ENCODE measurements at regions not wholly inside any gene's neighbourhood (a gene's known extent, or its start where the extent isn't known, plus 50 kb on each side); places are given as distances from the start of the nearest gene placed in this dataset.

DNA sequence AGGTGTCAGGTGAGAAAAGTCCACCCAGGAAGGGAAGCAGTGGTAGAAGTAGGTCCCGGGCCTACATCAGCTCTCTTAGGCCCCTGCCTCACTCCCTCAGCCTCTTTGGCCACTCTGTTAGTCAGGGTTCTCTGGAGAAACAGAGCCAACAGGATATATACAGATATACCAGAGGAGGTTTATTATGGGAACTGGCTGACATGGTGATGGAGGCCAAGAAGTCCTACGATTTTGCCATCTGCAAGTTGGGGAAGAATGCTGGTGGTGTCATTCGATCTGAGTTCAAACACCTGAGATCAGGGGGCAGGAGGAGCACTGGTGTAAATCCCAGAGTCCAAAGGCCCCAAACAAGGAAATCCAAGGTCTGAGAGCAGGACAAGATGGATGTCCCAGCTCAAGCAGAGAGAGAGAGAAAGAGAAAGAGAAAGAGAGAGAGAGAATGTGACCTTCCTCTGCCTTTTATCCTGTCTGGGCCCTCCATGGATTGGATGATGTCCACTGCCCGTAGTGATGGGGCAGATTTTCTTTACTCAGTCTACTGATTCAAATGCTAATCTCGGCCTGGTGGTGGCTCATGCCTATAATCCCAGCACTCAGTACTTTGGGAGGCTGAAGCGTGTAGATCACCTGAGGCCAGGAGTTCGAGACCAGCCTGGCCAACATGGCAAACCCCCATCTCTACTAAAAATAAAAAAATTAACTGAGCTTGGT lies 111.1 kb upstream of the MYCN start:
- DNase-seq (ENCODE audit: low read depth in 1 of 2, low spot score in 1 of 2) = no peak
- TF ChIP-seq SPI1 (IDR thresholded peaks at IDR 0.05; ENCODE audit: borderline replicate concordance, low read depth) (no peak), GABPA (IDR thresholded peaks at IDR 0.05; ENCODE audit: low read depth) (no peak), POLR2AphosphoS5 (IDR thresholded peaks at IDR 0.05; ENCODE audit: low read depth) (no peak), CTCF (IDR thresholded peaks at IDR 0.05; ENCODE audit: insufficient read depth, low read length) (no peak), REST (IDR thresholded peaks at IDR 0.05; ENCODE audit: insufficient replicate concordance, low read depth) (no peak)
- Histone ChIP-seq H3K4me3 (replicated peaks; ENCODE audit: insufficient read depth, low read length) (no peak overlapping the region), H3K27me3 (ENCODE audit: insufficient read depth, poor library complexity, severe bottlenecking) (no peaks in the 10 kb centered on the region), H3K27ac (replicated peaks) (no peak overlapping the region)

GRCh38 chr2:15829985-15830384 lies 110.4 kb upstream of the MYCN start:
- TF ChIP-seq SPI1 (IDR thresholded peaks at IDR 0.05; ENCODE audit: borderline replicate concordance, low read depth) = no peak
- TF ChIP-seq GABPA (IDR thresholded peaks at IDR 0.05; ENCODE audit: low read depth) = no peak
- DNase-seq (ENCODE audit: low read depth in 1 of 2, low spot score in 1 of 2) = no peak
- Histone ChIP-seq H3K27me3 (ENCODE audit: insufficient read depth, poor library complexity, severe bottlenecking) (no peaks in the 10 kb centered on the region), H3K27ac (replicated peaks) (no peak overlapping the region), H3K4me3 (replicated peaks; ENCODE audit: insufficient read depth, low read length) (no peak overlapping the region)

GRCh38 chr2:15830937-15831549 lies 109.3 kb upstream of the MYCN start:
- DNase-seq (ENCODE audit: low read depth in 1 of 2, low spot score in 1 of 2) = no peak
- no peaks in the 10 kb centered on the region for H3K27me3 ChIP-seq (ENCODE audit: insufficient read depth, poor library complexity, severe bottlenecking)
- no peak for TF ChIP-seq POLR2AphosphoS5 (IDR thresholded peaks at IDR 0.05; ENCODE audit: low read depth)
- TF ChIP-seq SPI1 (IDR thresholded peaks at IDR 0.05; ENCODE audit: borderline replicate concordance, low read depth) = no peak
- no peak for TF ChIP-seq CTCF (IDR thresholded peaks at IDR 0.05; ENCODE audit: insufficient read depth, low read length)
- TF ChIP-seq REST (IDR thresholded peaks at IDR 0.05; ENCODE audit: insufficient replicate concordance, low read depth) = no peak
- TF ChIP-seq GABPA (IDR thresholded peaks at IDR 0.05; ENCODE audit: low read depth) = no peak
- H3K27ac ChIP-seq (replicated peaks) = no peak overlapping the region
- H3K4me3 ChIP-seq (replicated peaks; ENCODE audit: insufficient read depth, low read length) = no peak overlapping the region

GRCh38 chr2:15832030-15832709 lies 108.2 kb upstream of the MYCN start:
- Histone ChIP-seq H3K27me3 (ENCODE audit: insufficient read depth, poor library complexity, severe bottlenecking) (no peaks in the 10 kb centered on the region), H3K27ac (replicated peaks) (no peak overlapping the region), H3K4me3 (replicated peaks; ENCODE audit: insufficient read depth, low read length) (no peak overlapping the region)
- DNase-seq (ENCODE audit: low read depth in 1 of 2, low spot score in 1 of 2) = no peak
- no peak for TF ChIP-seq POLR2AphosphoS5 (IDR thresholded peaks at IDR 0.05; ENCODE audit: low read depth)
- TF ChIP-seq CTCF (IDR thresholded peaks at IDR 0.05; ENCODE audit: insufficient read depth, low read length) = no peak
- TF ChIP-seq SPI1 (IDR thresholded peaks at IDR 0.05; ENCODE audit: borderline replicate concordance, low read depth) = no peak
- TF ChIP-seq REST (IDR thresholded peaks at IDR 0.05; ENCODE audit: insufficient replicate concordance, low read depth) = no peak
- no peak for TF ChIP-seq GABPA (IDR thresholded peaks at IDR 0.05; ENCODE audit: low read depth)

All from HL-60 (cell line).